Peyer's patch (tissue), 4 donors: ENCODE measurements at regions not wholly inside any gene's neighbourhood (a gene's known extent, or its start where the extent isn't known, plus 50 kb on each side); places are given as distances from the start of the nearest gene placed in this dataset.

Experiments used
- DNase-seq, 3 donors: peaks; one replicate each; pipeline ENCODE4 v3.0.0-alpha.2; 2017 to 2019
- H3K27ac ChIP-seq, 4 donors: fragments of 200-600 bp; sonication (generic); one replicate each; pipeline ENCODE4 v1.5.1; 2016 to 2019
- H3K27me3 ChIP-seq, 2 donors: fragments of 200-600 bp; sonication (generic); one replicate each; pipeline ENCODE4 v1.5.1; 2019
- H3K36me3 ChIP-seq, 3 donors: fragments of 200-600 bp; sonication (generic); one replicate each; pipeline ENCODE4 v1.5.1; 2016 to 2019
- H3K4me1 ChIP-seq, 4 donors: fragments of 200-600 bp; sonication (generic); one replicate each; pipeline ENCODE4 v1.5.1; 2016 to 2019
- H3K4me3 ChIP-seq, 4 donors: fragments of 200-600 bp; sonication (generic); 1 replicate in 3 of 4; 2 replicates in 1 of 4; pipeline ENCODE4 v1.5.1; 2016 to 2019; ENCODE audit warnings: mild to moderate bottlenecking in 1 of 4
- H3K9me3 ChIP-seq, 4 donors: fragments of 200-600 bp; sonication (generic); one replicate each; pipeline ENCODE4 v1.5.1; 2016 to 2019; ENCODE audit warnings: mild to moderate bottlenecking in 1 of 4
- POLR2A ChIP-seq, 2 donors: fragments of 450-650 bp; IDR thresholded peaks; one replicate each; pipeline ENCODE4 v1.5.1; 2017; ENCODE audit warnings: antibody characterized with exemption in 2 of 2, mild to moderate bottlenecking in 2 of 2, moderate library complexity in 2 of 2
- TF ChIP-seq, protein P1 (sequence below), 6 experiments: fragments of 450-650 bp in 4 of 6; fragments of 200-600 bp in 2 of 6; sonication (generic) in 1 of 6; IDR thresholded peaks; one replicate each; pipeline ENCODE4 v1.5.1; 2017 to 2019; ENCODE audit warnings: antibody characterized with exemption in 6 of 6, mild to moderate bottlenecking in 3 of 6, moderate library complexity in 1 of 6

DNA sequence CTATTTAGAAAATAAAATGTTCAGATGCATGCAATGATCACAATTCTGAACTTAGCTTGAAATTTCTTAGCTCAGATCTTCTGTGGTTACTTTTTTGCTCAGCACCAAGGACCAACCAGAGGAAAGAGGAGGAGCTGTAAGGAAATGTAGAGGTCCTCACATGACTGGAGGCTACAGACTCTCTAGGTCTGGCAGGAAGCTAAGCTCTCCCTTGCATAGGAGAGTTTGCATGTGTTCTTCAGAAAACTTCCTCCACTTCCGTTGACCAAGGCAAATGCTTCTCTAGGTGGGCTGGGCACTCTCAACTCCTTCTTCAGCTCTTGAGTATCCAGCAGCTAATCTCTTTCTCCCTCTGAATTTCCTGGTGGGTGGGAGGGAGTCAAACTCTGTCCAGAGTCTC lies 119.6 kb downstream of the BTC start:
- no peak for DNase-seq
- no peaks in the 10 kb centered on the region for H3K36me3 ChIP-seq
- no peaks in the 10 kb centered on the region for H3K4me1 ChIP-seq
- no peaks in the 10 kb centered on the region for H3K27me3 ChIP-seq
- no peak overlapping the region for H3K4me3 ChIP-seq
- H3K9me3 ChIP-seq: no peaks in the 10 kb centered on the region
- H3K27ac ChIP-seq: no peak overlapping the region
- TF ChIP-seq, protein P1, sequence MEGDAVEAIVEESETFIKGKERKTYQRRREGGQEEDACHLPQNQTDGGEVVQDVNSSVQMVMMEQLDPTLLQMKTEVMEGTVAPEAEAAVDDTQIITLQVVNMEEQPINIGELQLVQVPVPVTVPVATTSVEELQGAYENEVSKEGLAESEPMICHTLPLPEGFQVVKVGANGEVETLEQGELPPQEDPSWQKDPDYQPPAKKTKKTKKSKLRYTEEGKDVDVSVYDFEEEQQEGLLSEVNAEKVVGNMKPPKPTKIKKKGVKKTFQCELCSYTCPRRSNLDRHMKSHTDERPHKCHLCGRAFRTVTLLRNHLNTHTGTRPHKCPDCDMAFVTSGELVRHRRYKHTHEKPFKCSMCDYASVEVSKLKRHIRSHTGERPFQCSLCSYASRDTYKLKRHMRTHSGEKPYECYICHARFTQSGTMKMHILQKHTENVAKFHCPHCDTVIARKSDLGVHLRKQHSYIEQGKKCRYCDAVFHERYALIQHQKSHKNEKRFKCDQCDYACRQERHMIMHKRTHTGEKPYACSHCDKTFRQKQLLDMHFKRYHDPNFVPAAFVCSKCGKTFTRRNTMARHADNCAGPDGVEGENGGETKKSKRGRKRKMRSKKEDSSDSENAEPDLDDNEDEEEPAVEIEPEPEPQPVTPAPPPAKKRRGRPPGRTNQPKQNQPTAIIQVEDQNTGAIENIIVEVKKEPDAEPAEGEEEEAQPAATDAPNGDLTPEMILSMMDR (IDR thresholded peaks at IDR 0.05): no peak
- no peak for TF ChIP-seq POLR2A (IDR thresholded peaks at IDR 0.05)

DNA sequence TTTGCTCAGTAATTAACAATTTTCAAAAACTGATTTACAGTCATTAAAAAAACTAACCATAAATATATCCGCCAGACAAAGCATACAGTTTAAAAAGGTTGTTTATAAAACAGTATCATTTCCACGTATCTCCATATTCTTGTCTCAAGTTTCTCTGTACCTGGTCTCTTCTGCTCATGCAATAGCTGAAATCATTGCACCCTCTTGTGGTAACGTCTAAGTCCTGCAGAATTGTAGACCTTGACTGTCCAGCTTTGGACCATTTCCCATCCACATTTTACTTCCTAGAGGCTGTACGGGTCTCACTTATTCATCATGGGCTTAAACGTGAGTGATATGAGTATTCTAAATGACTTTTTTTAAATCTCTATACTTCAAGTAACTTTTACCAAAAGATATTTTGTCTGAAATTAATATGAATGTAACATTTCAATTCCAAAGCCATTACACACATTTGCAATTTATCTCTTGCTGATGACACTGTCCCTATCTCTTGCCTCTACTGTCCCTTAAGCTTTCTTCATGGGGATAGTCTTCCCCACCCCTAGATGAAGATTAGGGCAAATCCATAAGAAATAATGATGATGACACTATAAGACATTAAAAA lies 118.5 kb downstream of the BTC start:
- H3K4me1 ChIP-seq: no peaks in the 10 kb centered on the region
- TF ChIP-seq, protein P1 (IDR thresholded peaks at IDR 0.05): peak; percentile 16 to 88 (median 68)
- TF ChIP-seq POLR2A (IDR thresholded peaks at IDR 0.05): no peak
- no peak overlapping the region for H3K4me3 ChIP-seq
- DNase-seq: no peak
- no peaks in the 10 kb centered on the region for H3K9me3 ChIP-seq
- H3K27me3 ChIP-seq: no peaks in the 10 kb centered on the region
- H3K27ac ChIP-seq: no peak overlapping the region
- no peaks in the 10 kb centered on the region for H3K36me3 ChIP-seq

DNA sequence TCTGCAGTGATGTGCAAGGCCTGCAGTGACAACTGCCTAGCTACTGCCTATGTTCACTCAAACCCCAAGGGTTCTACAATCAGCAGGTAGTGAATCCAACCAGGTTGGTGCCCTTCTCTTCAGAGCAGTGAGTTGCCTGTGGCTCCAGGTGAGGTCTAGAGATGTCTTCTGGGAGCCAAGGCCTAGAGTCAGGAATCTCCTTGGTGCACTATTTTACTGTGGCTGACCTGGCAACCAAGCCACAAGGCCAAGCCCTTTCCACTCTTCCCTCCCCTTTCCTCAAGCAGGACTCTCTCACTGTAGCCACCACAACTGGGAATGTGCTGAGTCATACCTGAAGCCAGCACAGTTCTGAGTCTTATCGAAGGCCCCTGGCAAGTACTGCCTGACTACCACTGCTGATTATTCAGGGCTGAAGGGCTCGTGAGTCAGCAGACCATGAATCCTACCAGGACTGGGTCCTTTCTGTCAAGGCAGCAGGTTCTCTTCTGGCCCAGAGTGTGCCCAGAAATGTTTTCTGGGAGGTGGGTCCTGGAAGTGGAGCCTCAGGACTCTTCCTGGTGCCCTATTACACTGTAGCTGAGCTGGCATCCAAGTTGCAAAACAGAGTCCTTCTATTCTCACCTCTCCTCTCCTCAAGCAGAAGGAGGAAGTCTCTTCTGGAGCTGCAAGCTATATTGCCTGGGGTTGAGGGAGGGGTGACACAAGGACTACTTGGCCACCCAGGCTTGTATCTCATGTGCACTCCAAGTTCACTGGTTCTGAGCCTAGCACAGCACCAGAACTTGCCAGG lies 111.6 kb downstream of the BTC start:
- Histone ChIP-seq H3K4me3 (no peak overlapping the region), H3K4me1 (no peaks in the 10 kb centered on the region), H3K27me3 (no peaks in the 10 kb centered on the region), H3K9me3 (no peaks in the 10 kb centered on the region), H3K36me3 (no peaks in the 10 kb centered on the region), H3K27ac (no peak overlapping the region)
- TF ChIP-seq, protein P1 (IDR thresholded peaks at IDR 0.05): no peak
- TF ChIP-seq POLR2A (IDR thresholded peaks at IDR 0.05): no peak
- no peak for DNase-seq

DNA sequence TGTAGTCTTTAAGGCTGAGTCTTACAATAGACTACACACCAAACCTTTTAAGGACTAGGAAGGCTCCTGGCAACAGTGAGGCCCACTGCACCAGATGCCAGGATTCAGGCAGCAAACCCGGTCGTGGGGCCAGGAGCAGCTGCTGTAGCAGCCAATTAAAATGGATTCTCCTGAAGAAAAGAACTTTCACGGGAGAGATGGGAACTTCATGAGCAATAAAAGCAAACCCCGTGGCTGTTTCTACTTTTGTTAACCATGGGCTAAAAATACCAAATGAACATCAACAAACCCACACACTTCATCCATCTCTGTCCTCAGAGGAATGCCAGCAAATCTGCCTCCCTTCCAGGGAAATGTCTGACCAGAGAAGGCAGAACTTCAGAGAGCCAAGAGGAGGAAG lies 101.4 kb downstream of the BTC start:
- H3K4me1 ChIP-seq: no peaks in the 10 kb centered on the region
- TF ChIP-seq POLR2A (IDR thresholded peaks at IDR 0.05): no peak
- TF ChIP-seq, protein P1 (IDR thresholded peaks at IDR 0.05): no peak
- no peaks in the 10 kb centered on the region for H3K27me3 ChIP-seq
- no peaks in the 10 kb centered on the region for H3K36me3 ChIP-seq
- H3K27ac ChIP-seq: peak overlapping the region in 1 of 4 donors; percentile 63
- H3K4me3 ChIP-seq: no peak overlapping the region
- no peak for DNase-seq
- H3K9me3 ChIP-seq: no peaks in the 10 kb centered on the region
